Adipocyte (in vitro differentiated cells): ENCODE measurements at regions not wholly inside any gene's neighbourhood (a gene's known extent, or its start where the extent isn't known, plus 50 kb on each side); places are given as distances from the start of the nearest gene placed in this dataset.
"Not testable (repeated sequence)": the region's sequence is repeated elsewhere in the genome, so short reads cannot be mapped to it uniquely, and the experiment has no call there.

Source experiments
- DNase-seq: peaks from one replicate; pipeline ENCODE4 v3.0.0-alpha.2; 2015; ENCODE audit warnings: low read depth
- H3K27me3 ChIP-seq: replicated peaks from 2 replicates; pipeline ENCODE4 v1.7.0; 2013; ENCODE audit warnings: mild to moderate bottlenecking, low read length, moderate library complexity; ENCODE audit not compliant: control insufficient read depth, insufficient read depth
- H3K36me3 ChIP-seq: 2 replicates; pipeline ENCODE4 v1.7.0; 2013; ENCODE audit warnings: low read length, mild to moderate bottlenecking, moderate library complexity; ENCODE audit not compliant: control insufficient read depth, insufficient read depth, severe bottlenecking
- H3K4me1 ChIP-seq: 2 replicates; pipeline ENCODE4 v1.7.0; 2013; ENCODE audit warnings: mild to moderate bottlenecking, low read length, moderate library complexity; ENCODE audit not compliant: control insufficient read depth, insufficient read depth
- H3K4me3 ChIP-seq: 2 replicates; pipeline ENCODE4 v1.7.0; 2013; ENCODE audit warnings: mild to moderate bottlenecking, low read length, moderate library complexity
- H3K9ac ChIP-seq: 2 replicates; pipeline ENCODE4 v1.7.0; 2013; ENCODE audit warnings: mild to moderate bottlenecking, low read length, moderate library complexity
- H3K9me3 ChIP-seq: 2 replicates; pipeline ENCODE4 v1.7.0; 2013; ENCODE audit warnings: mild to moderate bottlenecking, low read length, moderate library complexity; ENCODE audit not compliant: control insufficient read depth

GRCh38 chr13:65825039-65825438, 1405.1 kb downstream of the PCDH9 start:
- Histone ChIP-seq H3K4me1 (no peaks in the 10 kb centered on the region), H3K36me3 (no peaks in the 10 kb centered on the region), H3K9me3 (no peaks in the 10 kb centered on the region), H3K27me3 (no peaks in the 10 kb centered on the region), H3K9ac (no peak overlapping the region), H3K4me3 (no peak overlapping the region)
- no peak for DNase-seq

- DNase-seq, result peak; percentile 43
- Histone ChIP-seq H3K36me3 (no peaks in the 10 kb centered on the region), H3K4me1 (peaks cover 14% of the 10 kb centered on the region), H3K9me3 (no peaks in the 10 kb centered on the region), H3K27me3 (no peaks in the 10 kb centered on the region), H3K4me3 (peak overlapping the region; percentile 37), H3K9ac (no peak overlapping the region)
Measured at GRCh38 chr13:65808061-65808460, 1422.1 kb downstream of the PCDH9 start.

GRCh38 chr13:65803530-65804392, 1426.4 kb downstream of the PCDH9 start:
- DNase-seq, result no peak
- H3K9ac ChIP-seq, result no peak overlapping the region
- H3K4me3 ChIP-seq, result no peak overlapping the region
- H3K27me3 ChIP-seq, result no peaks in the 10 kb centered on the region
- H3K36me3 ChIP-seq, result no peaks in the 10 kb centered on the region
- H3K4me1 ChIP-seq, result peaks cover 12% of the 10 kb centered on the region
- no peaks in the 10 kb centered on the region for H3K9me3 ChIP-seq

GRCh38 chr13:65789815-65790214, 1440.3 kb downstream of the PCDH9 start:
- Histone ChIP-seq H3K36me3 (no peaks in the 10 kb centered on the region), H3K4me1 (no peaks in the 10 kb centered on the region), H3K9me3 (no peaks in the 10 kb centered on the region), H3K4me3 (no peak overlapping the region), H3K9ac (no peak overlapping the region), H3K27me3 (no peaks in the 10 kb centered on the region)
- peak; percentile 50 for DNase-seq

- Histone ChIP-seq H3K27me3 (no peaks in the 10 kb centered on the region), H3K9me3 (no peaks in the 10 kb centered on the region), H3K36me3 (no peaks in the 10 kb centered on the region), H3K4me1 (no peaks in the 10 kb centered on the region), H3K4me3 (no peak overlapping the region), H3K9ac (no peak overlapping the region)
- no peak for DNase-seq
Measured at GRCh38 chr13:65787082-65787481, 1443.1 kb downstream of the PCDH9 start.

GRCh38 chr13:65784088-65784816, 1445.9 kb downstream of the PCDH9 start:
- H3K9ac ChIP-seq, result no peak overlapping the region
- no peaks in the 10 kb centered on the region for H3K36me3 ChIP-seq
- no peaks in the 10 kb centered on the region for H3K27me3 ChIP-seq
- H3K4me1 ChIP-seq, result no peaks in the 10 kb centered on the region
- no peak overlapping the region for H3K4me3 ChIP-seq
- DNase-seq, result no peak
- no peaks in the 10 kb centered on the region for H3K9me3 ChIP-seq

GRCh38 chr13:65783383-65783782, 1446.8 kb downstream of the PCDH9 start:
- no peaks in the 10 kb centered on the region for H3K4me1 ChIP-seq
- no peak overlapping the region for H3K9ac ChIP-seq
- H3K27me3 ChIP-seq, result no peaks in the 10 kb centered on the region
- H3K4me3 ChIP-seq, result no peak overlapping the region
- no peak for DNase-seq
- H3K36me3 ChIP-seq, result no peaks in the 10 kb centered on the region
- H3K9me3 ChIP-seq, result no peaks in the 10 kb centered on the region

GRCh38 chr13:65771704-65772313, 1458.3 kb downstream of the PCDH9 start:
- not testable (repeated sequence) for H3K27me3 ChIP-seq, H3K36me3 ChIP-seq, H3K4me1 ChIP-seq, H3K4me3 ChIP-seq, H3K9ac ChIP-seq, DNase-seq
- H3K9me3 ChIP-seq, result peaks cover 19% of the 10 kb centered on the region

GRCh38 chr13:65768545-65768944, 1461.6 kb downstream of the PCDH9 start:
- H3K9me3 ChIP-seq, result peaks cover 19% of the 10 kb centered on the region
- H3K36me3 ChIP-seq, result no peaks in the 10 kb centered on the region
- H3K4me3 ChIP-seq, result no peak overlapping the region
- no peak for DNase-seq
- no peaks in the 10 kb centered on the region for H3K4me1 ChIP-seq
- H3K9ac ChIP-seq, result no peak overlapping the region
- no peaks in the 10 kb centered on the region for H3K27me3 ChIP-seq

GRCh38 chr13:65763811-65764210, 1466.3 kb downstream of the PCDH9 start:
- H3K9ac ChIP-seq, result no peak overlapping the region
- peaks cover 12% of the 10 kb centered on the region for H3K9me3 ChIP-seq
- H3K36me3 ChIP-seq, result no peaks in the 10 kb centered on the region
- no peak overlapping the region for H3K4me3 ChIP-seq
- no peaks in the 10 kb centered on the region for H3K27me3 ChIP-seq
- H3K4me1 ChIP-seq, result no peaks in the 10 kb centered on the region
- DNase-seq, result no peak

- H3K4me1 ChIP-seq, result no peaks in the 10 kb centered on the region
- no peak for DNase-seq
- no peaks in the 10 kb centered on the region for H3K27me3 ChIP-seq
- H3K36me3 ChIP-seq, result no peaks in the 10 kb centered on the region
- H3K9ac ChIP-seq, result no peak overlapping the region
- H3K4me3 ChIP-seq, result no peak overlapping the region
- H3K9me3 ChIP-seq, result peaks cover 13% of the 10 kb centered on the region
Measured at GRCh38 chr13:65762012-65762411, 1468.1 kb downstream of the PCDH9 start.
